ENCODE measurements at regions not wholly inside any gene's neighbourhood (a gene's known extent, or its start where the extent isn't known, plus 50 kb on each side); places are given as distances from the start of the nearest gene placed in this dataset.

DNA sequence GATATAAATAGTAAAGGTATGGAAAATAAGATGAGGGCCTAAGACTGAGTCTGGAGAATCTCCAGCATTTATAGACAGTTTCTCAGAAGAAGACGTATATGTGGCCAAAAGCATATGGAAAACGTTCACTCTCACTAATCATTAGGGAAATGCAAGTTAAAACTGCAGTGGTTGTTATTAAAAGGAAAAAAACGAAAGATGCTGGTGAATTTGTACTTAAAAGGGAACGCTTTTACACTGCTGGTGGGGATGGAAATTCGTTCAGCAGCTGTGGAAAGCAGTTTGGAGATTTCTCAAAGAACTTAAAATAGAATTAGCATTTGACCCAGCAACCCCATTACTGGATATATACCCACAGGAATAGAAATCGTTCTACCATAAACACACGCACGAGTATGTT lies 180.5 kb upstream of the CADM1 start:
- Histone ChIP-seq H3K36me3 (ENCODE audit: control insufficient read depth in 5 of 5, insufficient read depth in 5 of 5, low read length in 5 of 5) (no peaks in the 10 kb centered on the region), H3K4me3 (ENCODE audit: low read depth in 1 of 5, low read length in 5 of 5) (no peak overlapping the region), H3K9me3 (ENCODE audit: control insufficient read depth in 5 of 5, low read length in 5 of 5) (peaks cover 0 to 11% (median 0%) of the 10 kb centered on the region in 5 donors), H3K9ac (ENCODE audit: low read length in 5 of 5) (no peak overlapping the region), H3K27ac (ENCODE audit: low read depth, low read length) (no peak overlapping the region), H3K4me1 (ENCODE audit: control insufficient read depth in 5 of 5, insufficient read depth in 5 of 5, low read length in 5 of 5) (no peaks in the 10 kb centered on the region), H3K27me3 (ENCODE audit: control insufficient read depth in 5 of 5, insufficient read depth in 4 of 5, low read length in 5 of 5) (peaks cover 0 to 14% (median 8%) of the 10 kb centered on the region in 5 donors)

DNA sequence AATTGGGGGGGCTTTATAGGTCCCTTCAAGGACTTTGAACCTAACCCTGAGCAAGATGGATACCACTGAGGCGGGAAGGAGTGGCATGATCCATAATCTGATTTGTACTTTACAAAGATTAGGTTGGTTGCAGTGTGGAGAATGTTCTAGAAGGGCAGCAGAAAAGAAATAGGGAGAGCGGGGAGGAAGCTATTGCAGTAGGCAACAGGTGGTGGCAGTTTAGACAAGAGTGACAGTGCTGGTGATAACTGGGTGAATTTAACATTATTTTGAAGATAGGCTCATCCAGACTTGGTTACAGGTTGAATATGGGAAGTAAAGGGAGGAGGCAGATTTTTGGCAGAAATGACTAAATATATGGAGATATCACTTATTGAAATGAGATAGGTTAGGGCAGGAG lies 179.9 kb upstream of the CADM1 start:
- Histone ChIP-seq H3K36me3 (ENCODE audit: control insufficient read depth in 5 of 5, insufficient read depth in 5 of 5, low read length in 5 of 5) (no peaks in the 10 kb centered on the region), H3K27ac (ENCODE audit: low read depth, low read length) (no peak overlapping the region), H3K27me3 (ENCODE audit: control insufficient read depth in 5 of 5, insufficient read depth in 4 of 5, low read length in 5 of 5) (peaks cover 0 to 14% (median 8%) of the 10 kb centered on the region in 5 donors), H3K4me1 (ENCODE audit: control insufficient read depth in 5 of 5, insufficient read depth in 5 of 5, low read length in 5 of 5) (no peaks in the 10 kb centered on the region), H3K4me3 (ENCODE audit: low read depth in 1 of 5, low read length in 5 of 5) (no peak overlapping the region), H3K9me3 (ENCODE audit: control insufficient read depth in 5 of 5, low read length in 5 of 5) (peaks cover 0 to 11% (median 0%) of the 10 kb centered on the region in 5 donors), H3K9ac (ENCODE audit: low read length in 5 of 5) (no peak overlapping the region)

DNA sequence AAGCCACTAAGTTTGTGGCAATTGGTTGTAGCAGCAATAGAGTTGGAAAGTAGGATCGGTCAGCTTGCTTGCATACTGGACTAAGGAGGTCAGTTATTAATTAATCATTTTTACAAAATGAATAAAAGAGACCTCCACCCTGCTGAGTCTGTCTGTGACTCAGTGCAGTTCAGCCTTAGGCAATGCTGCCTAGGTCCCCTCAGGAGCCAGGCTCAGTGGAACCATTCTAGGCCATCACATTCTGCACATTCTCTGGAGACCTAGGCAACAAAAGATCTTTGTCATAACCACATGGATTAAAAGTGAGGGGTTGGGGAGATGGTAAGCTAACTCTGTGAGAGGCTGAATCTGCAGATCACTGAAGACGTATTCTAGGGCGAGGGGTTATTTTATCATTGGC lies 178.7 kb upstream of the CADM1 start:
- no peaks in the 10 kb centered on the region for H3K36me3 ChIP-seq (ENCODE audit: control insufficient read depth in 5 of 5, insufficient read depth in 5 of 5, low read length in 5 of 5)
- peaks cover 0 to 9% (median 7%) of the 10 kb centered on the region in 5 donors for H3K4me1 ChIP-seq (ENCODE audit: control insufficient read depth in 5 of 5, insufficient read depth in 5 of 5, low read length in 5 of 5)
- H3K27me3 ChIP-seq (ENCODE audit: control insufficient read depth in 5 of 5, insufficient read depth in 4 of 5, low read length in 5 of 5): peaks cover 0 to 12% (median 3%) of the 10 kb centered on the region in 5 donors
- H3K9ac ChIP-seq (ENCODE audit: low read length in 5 of 5): no peak overlapping the region
- no peak overlapping the region for H3K27ac ChIP-seq (ENCODE audit: low read depth, low read length)
- no peak overlapping the region for H3K4me3 ChIP-seq (ENCODE audit: low read depth in 1 of 5, low read length in 5 of 5)
- peaks cover 0 to 11% (median 0%) of the 10 kb centered on the region in 5 donors for H3K9me3 ChIP-seq (ENCODE audit: control insufficient read depth in 5 of 5, low read length in 5 of 5)

DNA sequence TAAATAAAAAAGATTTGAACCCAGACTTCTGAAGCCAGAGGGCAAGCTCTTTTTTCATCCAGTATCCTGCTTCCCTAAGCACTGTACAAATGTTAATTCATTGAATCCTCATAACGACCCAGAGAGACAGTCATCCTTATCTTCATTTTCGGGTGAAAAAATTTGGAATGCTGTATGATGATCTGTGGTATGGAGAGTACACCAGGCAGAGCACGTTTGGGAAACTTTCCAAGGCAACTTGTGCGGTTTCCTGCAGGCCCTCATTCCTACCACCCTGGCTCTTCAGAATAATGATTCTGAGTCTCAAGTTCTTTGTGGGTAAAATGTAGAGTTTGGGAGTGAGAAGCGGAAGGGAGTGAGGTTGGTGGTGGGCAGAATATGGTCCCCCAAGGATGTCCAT lies 177.9 kb upstream of the CADM1 start:
- H3K4me3 ChIP-seq (ENCODE audit: low read depth in 1 of 5, low read length in 5 of 5): no peak overlapping the region
- H3K27me3 ChIP-seq (ENCODE audit: control insufficient read depth in 5 of 5, insufficient read depth in 4 of 5, low read length in 5 of 5): peaks cover 0 to 7% (median 0%) of the 10 kb centered on the region in 5 donors
- H3K9me3 ChIP-seq (ENCODE audit: control insufficient read depth in 5 of 5, low read length in 5 of 5): peaks cover 0 to 11% (median 0%) of the 10 kb centered on the region in 5 donors
- no peak overlapping the region for H3K27ac ChIP-seq (ENCODE audit: low read depth, low read length)
- no peaks in the 10 kb centered on the region for H3K36me3 ChIP-seq (ENCODE audit: control insufficient read depth in 5 of 5, insufficient read depth in 5 of 5, low read length in 5 of 5)
- no peak overlapping the region for H3K9ac ChIP-seq (ENCODE audit: low read length in 5 of 5)
- H3K4me1 ChIP-seq (ENCODE audit: control insufficient read depth in 5 of 5, insufficient read depth in 5 of 5, low read length in 5 of 5): peaks cover 0 to 14% (median 12%) of the 10 kb centered on the region in 5 donors

DNA sequence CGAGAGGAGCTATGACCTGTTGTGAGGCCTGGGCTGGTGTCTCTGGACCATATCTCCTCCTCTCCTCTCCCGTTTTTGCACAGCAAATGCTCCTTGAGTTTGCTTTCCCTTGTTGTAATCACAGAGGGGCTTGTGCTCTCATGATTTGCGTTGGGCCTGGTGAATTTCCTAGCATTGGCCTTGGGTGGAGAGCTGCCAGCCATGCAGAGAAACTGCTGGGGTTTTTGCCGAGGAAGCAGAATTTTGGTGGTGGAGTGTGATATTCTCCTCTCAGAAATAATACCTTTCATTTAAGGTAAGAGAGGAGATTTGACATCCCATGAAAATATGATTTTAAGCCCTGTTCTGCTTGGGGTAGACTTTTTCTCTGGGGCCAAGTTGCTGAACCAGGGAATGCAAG lies 175.7 kb upstream of the CADM1 start:
- Histone ChIP-seq H3K9ac (ENCODE audit: low read length in 5 of 5) (no peak overlapping the region), H3K27me3 (ENCODE audit: control insufficient read depth in 5 of 5, insufficient read depth in 4 of 5, low read length in 5 of 5) (no peaks in the 10 kb centered on the region), H3K36me3 (ENCODE audit: control insufficient read depth in 5 of 5, insufficient read depth in 5 of 5, low read length in 5 of 5) (no peaks in the 10 kb centered on the region), H3K4me1 (ENCODE audit: control insufficient read depth in 5 of 5, insufficient read depth in 5 of 5, low read length in 5 of 5) (peaks cover 0 to 14% (median 12%) of the 10 kb centered on the region in 5 donors), H3K27ac (ENCODE audit: low read depth, low read length) (no peak overlapping the region), H3K4me3 (ENCODE audit: low read depth in 1 of 5, low read length in 5 of 5) (no peak overlapping the region), H3K9me3 (ENCODE audit: control insufficient read depth in 5 of 5, low read length in 5 of 5) (peaks cover 0 to under 1% (median 0%) of the 10 kb centered on the region in 5 donors)

DNA sequence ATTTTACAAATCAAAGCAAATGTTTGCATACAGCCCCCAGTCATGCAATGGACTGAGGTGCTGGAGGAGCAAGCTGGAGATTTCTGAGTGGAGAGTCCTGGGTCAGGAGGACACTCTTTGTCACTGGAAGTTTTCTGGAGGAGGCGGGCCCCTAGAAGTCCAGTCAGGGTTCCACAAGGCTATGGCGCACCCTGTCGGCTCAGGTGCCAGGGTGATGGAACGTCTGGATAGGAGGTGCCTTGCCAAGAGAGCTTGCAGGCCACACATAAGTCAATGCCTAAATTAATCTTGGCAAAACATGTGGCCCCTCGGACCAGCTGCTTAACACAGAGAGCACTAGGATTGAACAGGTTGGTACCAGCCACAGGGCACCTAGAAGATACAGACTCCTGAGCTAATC lies 174.7 kb upstream of the CADM1 start:
- Histone ChIP-seq H3K9me3 (ENCODE audit: control insufficient read depth in 5 of 5, low read length in 5 of 5) (no peaks in the 10 kb centered on the region), H3K4me1 (ENCODE audit: control insufficient read depth in 5 of 5, insufficient read depth in 5 of 5, low read length in 5 of 5) (peaks cover 0 to 14% (median 12%) of the 10 kb centered on the region in 5 donors), H3K27ac (ENCODE audit: low read depth, low read length) (no peak overlapping the region), H3K27me3 (ENCODE audit: control insufficient read depth in 5 of 5, insufficient read depth in 4 of 5, low read length in 5 of 5) (no peaks in the 10 kb centered on the region), H3K9ac (ENCODE audit: low read length in 5 of 5) (no peak overlapping the region), H3K36me3 (ENCODE audit: control insufficient read depth in 5 of 5, insufficient read depth in 5 of 5, low read length in 5 of 5) (no peaks in the 10 kb centered on the region), H3K4me3 (ENCODE audit: low read depth in 1 of 5, low read length in 5 of 5) (no peak overlapping the region)

DNA sequence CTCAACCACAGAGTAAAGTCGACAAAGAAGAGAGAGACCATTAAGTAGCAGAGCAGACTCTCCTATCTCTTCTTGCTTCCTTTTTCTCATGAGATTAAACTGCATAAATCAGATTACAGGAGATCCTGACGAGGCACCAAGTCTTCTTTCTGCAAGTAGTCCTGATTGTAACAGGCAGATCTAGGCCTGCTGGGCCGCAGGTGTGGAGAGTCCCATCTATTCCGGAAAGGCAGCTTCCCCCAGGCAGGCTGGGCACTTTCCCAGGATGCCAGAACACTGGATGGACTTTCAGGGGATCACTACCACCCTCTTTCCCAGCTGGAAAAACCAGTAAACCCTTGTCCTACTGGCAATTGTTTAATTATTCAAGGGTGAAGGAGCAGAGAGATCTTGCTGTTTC lies 173.0 kb upstream of the CADM1 start:
- H3K9me3 ChIP-seq (ENCODE audit: control insufficient read depth in 5 of 5, low read length in 5 of 5): no peaks in the 10 kb centered on the region
- H3K9ac ChIP-seq (ENCODE audit: low read length in 5 of 5): no peak overlapping the region
- peaks cover 0 to 25% (median 19%) of the 10 kb centered on the region in 5 donors for H3K4me1 ChIP-seq (ENCODE audit: control insufficient read depth in 5 of 5, insufficient read depth in 5 of 5, low read length in 5 of 5)
- H3K27me3 ChIP-seq (ENCODE audit: control insufficient read depth in 5 of 5, insufficient read depth in 4 of 5, low read length in 5 of 5): no peaks in the 10 kb centered on the region
- H3K27ac ChIP-seq (ENCODE audit: low read depth, low read length): no peak overlapping the region
- H3K4me3 ChIP-seq (ENCODE audit: low read depth in 1 of 5, low read length in 5 of 5): no peak overlapping the region
- no peaks in the 10 kb centered on the region for H3K36me3 ChIP-seq (ENCODE audit: control insufficient read depth in 5 of 5, insufficient read depth in 5 of 5, low read length in 5 of 5)

DNA sequence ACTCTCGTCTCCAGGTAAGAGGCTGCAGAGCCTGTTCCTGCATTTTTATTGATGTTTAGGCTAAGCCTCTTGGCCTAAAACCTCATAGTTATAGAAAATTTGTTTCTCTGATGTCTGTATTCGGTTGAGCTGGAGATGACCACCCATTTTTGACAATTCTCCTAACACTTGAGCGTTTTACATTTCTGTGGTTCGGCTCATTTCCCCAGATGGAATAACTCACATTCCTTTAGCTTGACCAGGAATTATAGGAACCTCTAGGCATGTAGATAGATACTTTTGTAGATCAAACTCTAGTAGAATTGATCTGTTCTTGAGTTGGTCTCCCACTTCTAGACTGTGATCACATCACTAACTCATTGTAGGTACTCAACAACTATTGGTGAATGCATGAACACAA lies 172.6 kb upstream of the CADM1 start:
- Histone ChIP-seq H3K4me1 (ENCODE audit: control insufficient read depth in 5 of 5, insufficient read depth in 5 of 5, low read length in 5 of 5) (peaks cover 0 to 25% (median 20%) of the 10 kb centered on the region in 5 donors), H3K4me3 (ENCODE audit: low read depth in 1 of 5, low read length in 5 of 5) (no peak overlapping the region), H3K36me3 (ENCODE audit: control insufficient read depth in 5 of 5, insufficient read depth in 5 of 5, low read length in 5 of 5) (no peaks in the 10 kb centered on the region), H3K27ac (ENCODE audit: low read depth, low read length) (no peak overlapping the region), H3K27me3 (ENCODE audit: control insufficient read depth in 5 of 5, insufficient read depth in 4 of 5, low read length in 5 of 5) (no peaks in the 10 kb centered on the region), H3K9ac (ENCODE audit: low read length in 5 of 5) (no peak overlapping the region), H3K9me3 (ENCODE audit: control insufficient read depth in 5 of 5, low read length in 5 of 5) (no peaks in the 10 kb centered on the region)

DNA sequence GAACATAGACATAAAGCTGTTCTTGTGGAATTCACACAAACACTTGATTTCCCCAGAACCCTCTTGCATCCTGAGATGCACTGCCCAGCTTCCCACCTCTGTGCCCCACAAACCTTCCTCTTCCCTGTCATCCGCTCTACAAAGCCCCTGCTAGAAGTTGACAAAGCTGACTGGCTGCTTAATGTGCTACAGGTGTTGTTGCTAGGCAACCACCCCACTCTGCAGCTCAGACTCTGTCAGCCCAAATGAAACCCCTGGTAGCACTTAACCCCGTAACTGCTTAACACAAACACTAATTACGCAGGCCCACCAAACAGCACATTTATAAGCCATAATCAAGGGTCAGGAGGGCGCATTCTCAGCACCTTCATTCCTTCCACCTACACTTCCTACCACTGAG lies 172.0 kb upstream of the CADM1 start:
- no peaks in the 10 kb centered on the region for H3K27me3 ChIP-seq (ENCODE audit: control insufficient read depth in 5 of 5, insufficient read depth in 4 of 5, low read length in 5 of 5)
- H3K36me3 ChIP-seq (ENCODE audit: control insufficient read depth in 5 of 5, insufficient read depth in 5 of 5, low read length in 5 of 5): no peaks in the 10 kb centered on the region
- H3K27ac ChIP-seq (ENCODE audit: low read depth, low read length): no peak overlapping the region
- no peak overlapping the region for H3K9ac ChIP-seq (ENCODE audit: low read length in 5 of 5)
- H3K4me3 ChIP-seq (ENCODE audit: low read depth in 1 of 5, low read length in 5 of 5): no peak overlapping the region
- H3K9me3 ChIP-seq (ENCODE audit: control insufficient read depth in 5 of 5, low read length in 5 of 5): no peaks in the 10 kb centered on the region
- peaks cover 0 to 25% (median 20%) of the 10 kb centered on the region in 5 donors for H3K4me1 ChIP-seq (ENCODE audit: control insufficient read depth in 5 of 5, insufficient read depth in 5 of 5, low read length in 5 of 5)

DNA sequence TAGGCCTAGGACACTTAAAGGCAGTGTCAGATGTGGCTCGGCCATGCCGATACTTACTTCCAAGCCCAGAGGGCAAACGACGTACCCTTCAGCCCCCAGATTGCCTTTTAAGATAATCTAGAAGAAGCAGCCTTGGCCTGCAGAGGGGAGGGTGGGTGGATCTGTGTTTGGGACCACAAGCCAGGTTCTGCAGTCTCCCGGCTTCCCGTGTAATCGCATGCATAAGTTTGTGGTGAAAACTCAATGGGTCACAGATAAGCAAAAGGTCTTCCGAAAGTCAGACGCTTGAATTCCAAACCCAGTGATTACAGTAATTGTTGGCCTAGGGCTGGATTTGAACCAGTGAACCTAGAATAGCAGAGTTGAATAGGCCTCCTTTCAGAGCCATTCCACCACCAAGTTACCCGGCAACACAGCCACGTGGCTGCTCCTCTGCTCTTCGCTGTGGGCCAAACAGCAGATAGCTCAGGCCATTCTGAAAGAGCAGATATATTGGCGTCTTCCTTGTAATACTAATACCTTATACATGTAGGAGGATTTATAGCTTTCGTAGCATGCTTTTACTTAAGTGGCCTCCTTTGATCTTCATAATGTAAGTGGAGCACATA lies 170.8 kb upstream of the CADM1 start:
- no peak overlapping the region for H3K27ac ChIP-seq (ENCODE audit: low read depth, low read length)
- peaks cover 0 to 3% (median 0%) of the 10 kb centered on the region in 5 donors for H3K27me3 ChIP-seq (ENCODE audit: control insufficient read depth in 5 of 5, insufficient read depth in 4 of 5, low read length in 5 of 5)
- H3K9ac ChIP-seq (ENCODE audit: low read length in 5 of 5): no peak overlapping the region
- no peaks in the 10 kb centered on the region for H3K9me3 ChIP-seq (ENCODE audit: control insufficient read depth in 5 of 5, low read length in 5 of 5)
- H3K4me3 ChIP-seq (ENCODE audit: low read depth in 1 of 5, low read length in 5 of 5): no peak overlapping the region
- H3K36me3 ChIP-seq (ENCODE audit: control insufficient read depth in 5 of 5, insufficient read depth in 5 of 5, low read length in 5 of 5): no peaks in the 10 kb centered on the region
- H3K4me1 ChIP-seq (ENCODE audit: control insufficient read depth in 5 of 5, insufficient read depth in 5 of 5, low read length in 5 of 5): peaks cover 0 to 31% (median 20%) of the 10 kb centered on the region in 5 donors
